Mesenchymal stem cell (in vitro differentiated cells and primary cell): ENCODE measurements at regions not wholly inside any gene's neighbourhood (a gene's known extent, or its start where the extent isn't known, plus 50 kb on each side); places are given as distances from the start of the nearest gene placed in this dataset.
A peak's percentile ranks its signal among the peaks of the same experiment; 100 is the strongest.

Experiments used
- DNase-seq: peaks from one replicate; pipeline ENCODE4 v3.0.0-alpha.2; 2013
- H2AFZ ChIP-seq: one replicate; pipeline ENCODE4 v1.6.1; 2013; ENCODE audit warnings: low read depth, mild to moderate bottlenecking, control low read depth, inconsistent platforms, low read length, moderate library complexity
- H2AK5ac ChIP-seq: 2 replicates; pipeline ENCODE4 v1.6.1; 2013; ENCODE audit warnings: low read length, moderate library complexity, mild to moderate bottlenecking, inconsistent platforms; ENCODE audit not compliant: severe bottlenecking
- H2BK120ac ChIP-seq: one replicate; pipeline ENCODE4 v1.6.1; 2013; ENCODE audit warnings: low read depth, mild to moderate bottlenecking, inconsistent platforms, low read length, moderate library complexity
- H2BK12ac ChIP-seq, 2 experiments: one replicate each; pipeline ENCODE4 v1.6.1; 2013; ENCODE audit warnings: inconsistent platforms in 2 of 2, low read length in 2 of 2, mild to moderate bottlenecking in 2 of 2, moderate library complexity in 2 of 2, control low read depth in 1 of 2
- H2BK15ac ChIP-seq: one replicate; pipeline ENCODE4 v1.6.1; 2013; ENCODE audit warnings: mild to moderate bottlenecking, low read depth, inconsistent platforms; ENCODE audit not compliant: poor library complexity, severe bottlenecking
- H2BK5ac ChIP-seq: 2 replicates; pipeline ENCODE4 v1.6.1; 2013; ENCODE audit warnings: low read depth, mild to moderate bottlenecking, low read length, control low read depth, inconsistent platforms; ENCODE audit not compliant: poor library complexity, severe bottlenecking
- H3K14ac ChIP-seq, 2 experiments: one replicate each; pipeline ENCODE4 v1.6.1; 2013; ENCODE audit warnings: inconsistent platforms in 2 of 2, low read length in 2 of 2, control low read depth in 1 of 2, mild to moderate bottlenecking in 1 of 2, moderate library complexity in 1 of 2
- H3K18ac ChIP-seq, 2 experiments: one replicate each; pipeline ENCODE4 v1.6.1; 2013; ENCODE audit warnings: inconsistent platforms in 2 of 2, low read length in 2 of 2, control low read depth in 1 of 2, low read depth in 1 of 2, mild to moderate bottlenecking in 1 of 2
- H3K23ac ChIP-seq, 2 experiments: one replicate each; pipeline ENCODE4 v1.6.1; 2013; ENCODE audit warnings: inconsistent platforms in 2 of 2, low read length in 2 of 2, mild to moderate bottlenecking in 2 of 2, moderate library complexity in 2 of 2, control low read depth in 1 of 2
- H3K27ac ChIP-seq: 2 replicates; pipeline ENCODE4 v1.5.1; 2013; ENCODE audit warnings: mild to moderate bottlenecking, moderate library complexity, low read length, control low read depth, inconsistent platforms; ENCODE audit not compliant: poor library complexity, severe bottlenecking
- H3K27me3 ChIP-seq, 2 experiments: 2 replicates each; pipeline versions ENCODE4 v1.6.1 to v1.7.0; 2013; ENCODE audit warnings: low read length in 2 of 2, mild to moderate bottlenecking in 2 of 2, moderate library complexity in 2 of 2, control low read depth in 1 of 2, inconsistent platforms in 1 of 2; ENCODE audit not compliant: control insufficient read depth in 1 of 2, insufficient read depth in 1 of 2
- H3K36me3 ChIP-seq, 2 experiments: 2 replicates each; pipeline versions ENCODE4 v1.6.1 to v1.7.0; 2013; ENCODE audit warnings: low read length in 2 of 2, control low read depth in 1 of 2, inconsistent platforms in 1 of 2, low read depth in 1 of 2, mild to moderate bottlenecking in 1 of 2; ENCODE audit not compliant: insufficient read depth in 2 of 2, control insufficient read depth in 1 of 2
- H3K4ac ChIP-seq, 2 experiments: one replicate each; pipeline ENCODE4 v1.6.1; 2013; ENCODE audit warnings: inconsistent platforms in 2 of 2, low read length in 2 of 2, mild to moderate bottlenecking in 2 of 2, moderate library complexity in 2 of 2, control low read depth in 1 of 2, low read depth in 1 of 2
- H3K4me1 ChIP-seq: 2 replicates; pipeline ENCODE4 v1.6.1; 2013; ENCODE audit warnings: low read depth, low read length, control low read depth; ENCODE audit not compliant: control insufficient read depth, insufficient read depth
- H3K4me2 ChIP-seq: 2 replicates; pipeline ENCODE4 v1.6.1; 2013; ENCODE audit warnings: low read length, mild to moderate bottlenecking, inconsistent platforms; ENCODE audit not compliant: poor library complexity, severe bottlenecking
- H3K4me3 ChIP-seq, 2 experiments: 2 replicates each; pipeline versions ENCODE4 v1.5.1 to v1.7.0; 2013; ENCODE audit warnings: low read length in 2 of 2, mild to moderate bottlenecking in 2 of 2, control low read depth in 1 of 2, low read depth in 1 of 2; ENCODE audit not compliant: insufficient read depth in 1 of 2
- H3K79me1 ChIP-seq: replicated peaks from 2 replicates; pipeline ENCODE4 v1.6.1; 2013; ENCODE audit warnings: mild to moderate bottlenecking, control low read depth, low read length, inconsistent platforms; ENCODE audit not compliant: poor library complexity, severe bottlenecking
- H3K9ac ChIP-seq: 2 replicates; pipeline ENCODE4 v1.7.0; 2013; ENCODE audit warnings: mild to moderate bottlenecking, low read length, moderate library complexity
- H3K9me3 ChIP-seq: 2 replicates; pipeline ENCODE4 v1.7.0; 2013; ENCODE audit warnings: mild to moderate bottlenecking, low read length; ENCODE audit not compliant: control insufficient read depth
- H4K8ac ChIP-seq: one replicate; pipeline ENCODE4 v1.6.1; 2013; ENCODE audit warnings: inconsistent platforms, mild to moderate bottlenecking, low read length, moderate library complexity
- H4K91ac ChIP-seq: one replicate; pipeline ENCODE4 v1.6.1; 2013; ENCODE audit warnings: mild to moderate bottlenecking, low read length, inconsistent platforms
- WGBS: methylation state at CpG from one replicate; pipeline ENCODE4 v1.1.7; 2013; ENCODE audit warnings: mixed read lengths; 5-methylcytosine and 5-hydroxymethylcytosine counted together

DNA sequence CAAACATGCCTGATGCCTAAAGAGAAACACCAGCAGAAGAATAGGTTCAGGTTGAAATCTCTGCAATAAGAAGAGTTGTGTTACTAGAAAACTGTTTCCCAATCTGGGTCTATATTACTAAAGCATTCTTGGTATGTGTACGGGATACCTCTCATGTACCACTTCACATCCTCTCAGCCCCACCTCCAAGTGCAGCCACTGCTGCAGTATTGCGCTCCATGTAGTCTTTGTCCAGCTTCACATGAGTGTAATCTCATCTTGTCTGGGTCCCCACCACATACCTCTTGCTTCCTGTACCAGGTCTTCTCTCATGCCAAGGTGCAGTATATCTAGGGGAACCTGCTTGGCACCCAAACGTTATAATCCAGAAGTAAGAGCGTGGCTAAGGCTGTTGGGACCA, 187.5 kb upstream of the EEA1 start:
- H2BK5ac ChIP-seq, result no peak overlapping the region
- no peak overlapping the region for H3K14ac ChIP-seq
- no peak overlapping the region for H3K27ac ChIP-seq
- no peak overlapping the region for H2BK15ac ChIP-seq
- no peak overlapping the region for H2AFZ ChIP-seq
- H3K36me3 ChIP-seq, result no peaks in the 10 kb centered on the region
- H3K9ac ChIP-seq, result no peak overlapping the region
- no peak for DNase-seq
- H3K23ac ChIP-seq, result no peak overlapping the region
- H3K27me3 ChIP-seq, result no peaks in the 10 kb centered on the region
- no peak overlapping the region for H4K8ac ChIP-seq
- H3K4me3 ChIP-seq, result no peak overlapping the region
- 94% methylated on average over 4 of the region's 4 CpGs for WGBS
- H2BK12ac ChIP-seq, result peak overlapping the region in 1 of 2 experiments; percentile 66
- H3K4ac ChIP-seq, result peak overlapping the region in 1 of 2 experiments; percentile 8
- H4K91ac ChIP-seq, result no peak overlapping the region
- H3K4me1 ChIP-seq, result no peaks in the 10 kb centered on the region
- peak overlapping the region in 1 of 2 experiments; percentile 50 for H3K18ac ChIP-seq
- no peak overlapping the region for H3K4me2 ChIP-seq
- H3K9me3 ChIP-seq, result no peaks in the 10 kb centered on the region
- H2BK120ac ChIP-seq, result no peak overlapping the region
- H2AK5ac ChIP-seq, result no peak overlapping the region
- H3K79me1 ChIP-seq, result no peaks in the 10 kb centered on the region

DNA sequence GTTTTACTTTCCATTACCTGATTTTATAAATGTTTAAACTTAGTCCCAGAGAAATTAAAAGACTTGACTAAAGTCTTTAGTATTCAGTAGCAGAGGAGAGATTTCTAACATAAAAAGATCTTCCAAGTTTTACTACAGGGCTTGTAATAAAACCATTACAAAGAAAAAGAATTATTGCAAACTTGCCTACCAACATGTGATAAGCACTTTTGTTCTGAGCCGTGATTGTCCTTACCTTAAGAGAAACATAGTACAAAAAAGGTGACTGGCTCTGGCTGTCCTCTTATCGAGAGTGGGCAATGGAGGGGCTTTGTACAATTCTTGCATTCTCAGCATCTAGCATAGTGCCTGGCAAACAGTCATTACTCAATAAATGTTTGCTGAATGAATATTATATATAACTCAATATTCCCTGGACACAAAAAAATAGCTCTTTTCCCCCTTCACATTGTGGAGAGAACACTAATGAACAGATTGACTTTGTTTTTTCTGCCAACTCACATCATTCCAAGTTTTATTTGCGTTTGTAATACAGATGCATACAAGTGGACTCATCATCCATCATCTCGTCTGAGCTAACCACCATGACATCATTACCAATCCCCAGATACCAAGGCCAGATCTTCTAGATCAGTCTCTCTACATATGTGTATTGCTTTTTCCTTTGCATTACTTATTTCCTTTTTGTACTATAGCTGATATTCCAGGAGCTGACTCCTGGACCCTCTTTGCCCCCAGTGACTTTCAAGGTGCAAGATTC, 192.8 kb upstream of the EEA1 start:
- DNase-seq, result peak; percentile 56
- no peak overlapping the region for H3K4ac ChIP-seq
- no peak overlapping the region for H2BK5ac ChIP-seq
- H3K79me1 ChIP-seq, result no peaks in the 10 kb centered on the region
- no peak overlapping the region for H2AFZ ChIP-seq
- peaks cover 3% of the 10 kb centered on the region for H3K4me1 ChIP-seq
- WGBS, result 34% methylated on average over 3 of the region's 4 CpGs
- no peak overlapping the region for H2AK5ac ChIP-seq
- H3K9me3 ChIP-seq, result no peaks in the 10 kb centered on the region
- peak overlapping the region; percentile 82 for H3K27ac ChIP-seq
- H2BK15ac ChIP-seq, result no peak overlapping the region
- no peak overlapping the region for H2BK120ac ChIP-seq
- no peak overlapping the region for H3K14ac ChIP-seq
- H2BK12ac ChIP-seq, result no peak overlapping the region
- no peaks in the 10 kb centered on the region for H3K36me3 ChIP-seq
- no peak overlapping the region for H3K23ac ChIP-seq
- no peak overlapping the region for H3K4me3 ChIP-seq
- peak overlapping the region; percentile 11 for H3K9ac ChIP-seq
- H4K91ac ChIP-seq, result no peak overlapping the region
- H3K4me2 ChIP-seq, result no peak overlapping the region
- no peaks in the 10 kb centered on the region for H3K27me3 ChIP-seq
- peak overlapping the region in 1 of 2 experiments; percentile 18 for H3K18ac ChIP-seq
- H4K8ac ChIP-seq, result no peak overlapping the region

DNA sequence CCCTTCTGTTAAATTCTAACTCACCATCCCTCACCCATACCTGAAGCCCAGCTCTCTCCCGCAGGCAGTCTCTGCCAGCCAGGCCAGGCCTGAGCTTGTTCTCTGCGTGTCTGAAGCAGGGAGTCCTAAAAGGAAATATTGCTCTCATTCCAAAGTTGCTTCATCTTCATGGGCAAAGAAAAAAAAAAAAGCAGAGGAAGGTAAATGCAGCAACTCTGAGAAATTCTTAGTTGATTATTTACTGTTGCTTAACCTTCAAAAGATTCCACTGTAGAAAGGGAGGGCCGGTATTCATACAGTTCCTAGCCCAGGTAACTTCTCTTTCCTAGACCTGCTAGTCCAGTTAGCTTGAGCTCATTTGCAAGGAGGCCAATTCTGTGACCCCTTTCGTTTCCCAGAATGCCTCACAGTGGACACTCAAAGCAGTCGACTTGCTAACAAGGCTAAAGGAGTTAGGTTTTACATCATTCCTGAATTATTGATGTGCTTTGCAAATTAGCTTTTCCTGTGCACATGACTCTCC, 193.5 kb upstream of the EEA1 start:
- Histone ChIP-seq H4K8ac (no peak overlapping the region), H3K4me3 (no peak overlapping the region), H2AFZ (no peak overlapping the region), H4K91ac (no peak overlapping the region), H3K79me1 (no peaks in the 10 kb centered on the region), H3K4ac (peak overlapping the region in 1 of 2 experiments; percentile 40), H3K9ac (peak overlapping the region; percentile 11), H2AK5ac (no peak overlapping the region), H3K18ac (peak overlapping the region in 1 of 2 experiments; percentile 18), H2BK120ac (no peak overlapping the region), H3K36me3 (no peaks in the 10 kb centered on the region), H2BK12ac (peak overlapping the region in 1 of 2 experiments; percentile 28), H3K27me3 (no peaks in the 10 kb centered on the region), H3K14ac (no peak overlapping the region), H3K4me2 (no peak overlapping the region), H3K27ac (peak overlapping the region; percentile 82), H3K4me1 (peaks cover 4% of the 10 kb centered on the region), H3K23ac (no peak overlapping the region), H3K9me3 (no peaks in the 10 kb centered on the region), H2BK15ac (no peak overlapping the region), H2BK5ac (no peak overlapping the region)
- DNase-seq, result no peak
- 64% methylated on average over 4 of the region's 5 CpGs for WGBS

DNA sequence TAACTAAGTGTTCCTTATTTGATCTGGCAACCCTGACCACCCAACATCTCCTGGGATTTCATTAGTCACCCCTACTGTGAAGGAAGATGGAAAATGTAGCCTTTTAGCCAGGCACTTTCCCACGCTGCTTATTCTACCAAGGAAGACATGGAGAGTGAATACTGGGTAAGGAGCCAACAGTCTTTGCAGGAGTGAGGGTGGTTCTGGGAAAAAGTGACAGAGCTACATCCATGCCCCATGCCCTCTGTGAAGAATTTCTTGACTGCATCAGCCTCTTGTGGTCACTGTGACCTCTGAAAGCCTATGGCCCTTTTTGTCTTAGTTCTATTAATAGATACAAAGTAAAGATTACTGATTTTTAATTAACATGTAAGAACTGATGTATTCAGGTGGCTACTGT, 196.0 kb upstream of the EEA1 start:
- no peak overlapping the region for H2AFZ ChIP-seq
- no peak overlapping the region for H3K23ac ChIP-seq
- H3K27me3 ChIP-seq, result peaks cover 0 to 4% of the 10 kb centered on the region in 2 experiments
- no peaks in the 10 kb centered on the region for H3K9me3 ChIP-seq
- H2BK12ac ChIP-seq, result no peak overlapping the region
- no peaks in the 10 kb centered on the region for H3K79me1 ChIP-seq
- H3K18ac ChIP-seq, result peak overlapping the region in 1 of 2 experiments; percentile 35
- 100% methylated on average over 1 of the region's 1 CpG for WGBS
- no peak overlapping the region for H4K91ac ChIP-seq
- H3K36me3 ChIP-seq, result no peaks in the 10 kb centered on the region
- no peak overlapping the region for H3K14ac ChIP-seq
- no peak overlapping the region for H2BK15ac ChIP-seq
- no peak overlapping the region for H3K4me3 ChIP-seq
- no peak overlapping the region for H3K27ac ChIP-seq
- no peak overlapping the region for H2BK120ac ChIP-seq
- H3K9ac ChIP-seq, result no peak overlapping the region
- DNase-seq, result peak; percentile 38
- no peak overlapping the region for H3K4me2 ChIP-seq
- no peak overlapping the region for H2BK5ac ChIP-seq
- peaks cover 11% of the 10 kb centered on the region for H3K4me1 ChIP-seq
- no peak overlapping the region for H4K8ac ChIP-seq
- no peak overlapping the region for H2AK5ac ChIP-seq
- no peak overlapping the region for H3K4ac ChIP-seq
